ENCODE measurements at regions not wholly inside any gene's neighbourhood (a gene's known extent, or its start where the extent isn't known, plus 50 kb on each side); places are given as distances from the start of the nearest gene placed in this dataset.
A peak's percentile ranks its signal among the peaks of the same experiment; 100 is the strongest.
"Not testable (repeated sequence)": the region's sequence is repeated elsewhere in the genome, so short reads cannot be mapped to it uniquely, and the experiment has no call there.

GRCh38 chr6:74953708-74954107 lies 252.1 kb downstream of the COL12A1 start:
- no peak for DNase-seq (ENCODE audit: low spot score)

- no peak for DNase-seq (ENCODE audit: low spot score)
These were observed 258.9 kb downstream of the COL12A1 start for GRCh38 chr6:74946961-74947360.

- DNase-seq (ENCODE audit: low spot score): no peak
These were observed 263.7 kb downstream of the COL12A1 start for GRCh38 chr6:74942130-74942529.

- no peak for DNase-seq (ENCODE audit: low spot score)
These were observed 264.4 kb downstream of the COL12A1 start for GRCh38 chr6:74941424-74941823.

- DNase-seq (ENCODE audit: low spot score): no peak
These were observed 265.9 kb downstream of the COL12A1 start for GRCh38 chr6:74939721-74940620.

- DNase-seq (ENCODE audit: low spot score): no peak
These were observed 266.6 kb downstream of the COL12A1 start for GRCh38 chr6:74939151-74939708.

GRCh38 chr6:74937936-74938335 lies 267.9 kb downstream of the COL12A1 start:
- DNase-seq (ENCODE audit: low spot score): no peak

GRCh38 chr6:74936886-74937285 lies 269.0 kb downstream of the COL12A1 start:
- DNase-seq (ENCODE audit: low spot score): no peak

GRCh38 chr6:74932232-74932888 lies 273.5 kb downstream of the COL12A1 start:
- DNase-seq (ENCODE audit: low spot score): no peak

GRCh38 chr6:74931558-74931957 lies 274.3 kb downstream of the COL12A1 start:
- no peak for DNase-seq (ENCODE audit: low spot score)

- DNase-seq (ENCODE audit: low spot score): no peak
These were observed 277.6 kb downstream of the COL12A1 start for GRCh38 chr6:74928203-74928602.

- DNase-seq (ENCODE audit: low spot score): no peak
These were observed 278.6 kb downstream of the COL12A1 start for GRCh38 chr6:74927299-74927698.

GRCh38 chr6:74925683-74926082 lies 280.2 kb downstream of the COL12A1 start:
- no peak for DNase-seq (ENCODE audit: low spot score)

- no peak for DNase-seq (ENCODE audit: low spot score)
These were observed 291.0 kb downstream of the COL12A1 start for GRCh38 chr6:74914888-74915287.

- DNase-seq (ENCODE audit: low spot score): no peak
These were observed 293.6 kb downstream of the COL12A1 start for GRCh38 chr6:74912234-74912633.

GRCh38 chr6:74902846-74903245 lies 303.0 kb downstream of the COL12A1 start:
- no peak for DNase-seq (ENCODE audit: low spot score)

- no peak for DNase-seq (ENCODE audit: low spot score)
These were observed 303.8 kb downstream of the COL12A1 start for GRCh38 chr6:74902089-74902488.

- DNase-seq (ENCODE audit: low spot score): no peak
These were observed 304.3 kb downstream of the COL12A1 start for GRCh38 chr6:74901576-74901975.

- peak; percentile 63 for DNase-seq (ENCODE audit: low spot score)
These were observed 306.4 kb downstream of the COL12A1 start for GRCh38 chr6:74899416-74899815.

- peak; percentile 43 for DNase-seq (ENCODE audit: low spot score)
These were observed 313.8 kb downstream of the COL12A1 start for GRCh38 chr6:74892091-74892490.

- DNase-seq (ENCODE audit: low spot score): peak; percentile 71
These were observed 314.5 kb downstream of the COL12A1 start for GRCh38 chr6:74891349-74891831.

- peak; percentile 1 for DNase-seq (ENCODE audit: low spot score)
These were observed 316.2 kb downstream of the COL12A1 start for GRCh38 chr6:74889635-74890034.

- DNase-seq (ENCODE audit: low spot score): not testable (repeated sequence)
These were observed 317.1 kb downstream of the COL12A1 start for GRCh38 chr6:74888741-74889140.
